WTC11 (cell line): ENCODE measurements at regions not wholly inside any gene's neighbourhood (a gene's known extent, or its start where the extent isn't known, plus 50 kb on each side); places are given as distances from the start of the nearest gene placed in this dataset.

ENCODE experiments used
- ATAC-seq: fragments of 200-7000 bp; cut with Tn5 transposase; 2 replicates; pipeline ENCODE4 v1.10.0; 2021; ENCODE audit warnings: mild to moderate bottlenecking, moderate library complexity
- CTCF ChIA-PET: fragments of 300-600 bp; sonication (Branson Sonifier 250); formaldehyde crosslinking; loops from one replicate; lab custom pipeline; 2021; ENCODE audit warnings: antibody characterized with exemption; lab: Charles Lee
- POLR2A ChIA-PET: fragments of 350-600 bp; sonication (Branson Sonifier 250); formaldehyde crosslinking; loops from one replicate; lab custom pipeline; 2021; ENCODE audit warnings: antibody characterized with exemption; lab: Charles Lee
- DNase-seq: peaks from one replicate; pipeline ENCODE4 v3.0.0; 2021; ENCODE audit warnings: low spot score
- H3K27ac Mint-ChIP-seq: 2 replicates; pipeline ENCODE4 v1.8.0; 2021; ENCODE audit warnings: mixed read lengths
- H3K27me3 Mint-ChIP-seq: 2 replicates; pipeline ENCODE4 v1.8.0; 2021; ENCODE audit warnings: low read depth, mild to moderate bottlenecking, moderate library complexity, mixed read lengths
- H3K36me3 Mint-ChIP-seq: 2 replicates; pipeline ENCODE4 v1.8.0; 2021; ENCODE audit warnings: mixed read lengths
- H3K4me1 Mint-ChIP-seq: 2 replicates; pipeline ENCODE4 v1.8.0; 2022; ENCODE audit warnings: mixed read lengths
- H3K4me3 Mint-ChIP-seq: 2 replicates; pipeline ENCODE4 v1.8.0; 2021; ENCODE audit warnings: mild to moderate bottlenecking, moderate library complexity, mixed read lengths
- H3K9me3 Mint-ChIP-seq: 2 replicates; pipeline ENCODE4 v1.8.0; 2021; ENCODE audit warnings: mixed read lengths
- ATF1 ChIP-seq: sonication (generic); formaldehyde crosslinking; IDR thresholded peaks from 2 replicates; pipeline ENCODE4 v1.8.1; 2023; ENCODE audit warnings: mild to moderate bottlenecking, moderate library complexity, missing genetic modification reagents
- ATF2 ChIP-seq: sonication (generic); formaldehyde crosslinking; IDR thresholded peaks from 2 replicates; pipeline ENCODE4 v1.8.1; 2022; ENCODE audit warnings: low read depth, missing genetic modification reagents, borderline replicate concordance
- CREB1 ChIP-seq: sonication (generic); formaldehyde crosslinking; IDR thresholded peaks from 2 replicates; pipeline ENCODE4 v1.8.0; 2023; ENCODE audit warnings: mild to moderate bottlenecking, missing genetic modification reagents
- EMX1 ChIP-seq: fragments of 250-450 bp; sonication (Bioruptor Pico); IDR thresholded peaks from 2 replicates; pipeline ENCODE4 v1.8.0; 2021; ENCODE audit warnings: mild to moderate bottlenecking
- ETV6 ChIP-seq: sonication (generic); formaldehyde crosslinking; IDR thresholded peaks from 2 replicates; pipeline ENCODE4 v1.8.1; 2022; ENCODE audit warnings: mild to moderate bottlenecking, missing genetic modification reagents
- FOXP1 ChIP-seq: sonication (generic); formaldehyde crosslinking; IDR thresholded peaks from 2 replicates; pipeline ENCODE4 v1.8.0; 2022; ENCODE audit warnings: missing genetic modification reagents, mild to moderate bottlenecking, moderate library complexity, borderline replicate concordance
- FOXP4 ChIP-seq: sonication (generic); formaldehyde crosslinking; IDR thresholded peaks from 2 replicates; pipeline ENCODE4 v1.8.0; 2022; ENCODE audit warnings: mild to moderate bottlenecking, missing genetic modification reagents
- GTF2I ChIP-seq: fragments of 250-450 bp; sonication (Bioruptor Pico); conservative IDR thresholded peaks from 2 replicates; pipeline ENCODE4 v1.4.0; 2021; ENCODE audit warnings: mild to moderate bottlenecking
- JAZF1 ChIP-seq: fragments of 250-450 bp; sonication (Bioruptor Pico); IDR thresholded peaks from 2 replicates; pipeline ENCODE4 v1.9.0; 2021; ENCODE audit warnings: moderate library complexity, mild to moderate bottlenecking, inconsistent platforms
- MLX ChIP-seq: sonication (generic); formaldehyde crosslinking; IDR thresholded peaks from 2 replicates; pipeline ENCODE4 v1.8.1; 2023; ENCODE audit warnings: mild to moderate bottlenecking, missing genetic modification reagents, moderate library complexity
- MYBL2 ChIP-seq: sonication (generic); formaldehyde crosslinking; IDR thresholded peaks from 2 replicates; pipeline ENCODE4 v1.8.1; 2023; ENCODE audit warnings: mild to moderate bottlenecking, moderate library complexity, missing genetic modification reagents
- NFE2L1 ChIP-seq: sonication (generic); formaldehyde crosslinking; IDR thresholded peaks from 2 replicates; pipeline ENCODE4 v1.8.1; 2023; ENCODE audit warnings: missing genetic modification reagents
- OVOL2 ChIP-seq: fragments of 250-450 bp; sonication (Bioruptor Pico); IDR thresholded peaks from 2 replicates; pipeline ENCODE4 v1.9.0; 2021; ENCODE audit warnings: mild to moderate bottlenecking, borderline replicate concordance
- PRRX2 ChIP-seq: fragments of 250-450 bp; sonication (Bioruptor Pico); IDR thresholded peaks from 2 replicates; pipeline ENCODE4 v1.8.0; 2021; ENCODE audit warnings: mild to moderate bottlenecking
- RELA ChIP-seq: sonication (generic); formaldehyde crosslinking; IDR thresholded peaks from 2 replicates; pipeline ENCODE4 v1.8.1; 2022; ENCODE audit warnings: missing genetic modification reagents, mild to moderate bottlenecking, borderline replicate concordance
- ZNF219 ChIP-seq: sonication (generic); formaldehyde crosslinking; IDR thresholded peaks from 2 replicates; pipeline ENCODE4 v1.8.0; 2023; ENCODE audit warnings: missing genetic modification reagents, mild to moderate bottlenecking, borderline replicate concordance
- ZNF512 ChIP-seq: sonication (generic); formaldehyde crosslinking; IDR thresholded peaks from 2 replicates; pipeline ENCODE4 v1.8.1; 2022; ENCODE audit warnings: missing genetic modification reagents, borderline replicate concordance

- POLR2A ChIA-PET, result interaction anchor here (0.9 kb wide), 1 partner anchor 1859 kb away, joined by 5 read pairs; no protein-coding TSS in a partner anchor
- H3K36me3 Mint-ChIP-seq, result no peaks in the 10 kb centered on the region; the same call in 1 of the 2 replicates
- H3K27me3 Mint-ChIP-seq, result no peaks in the 10 kb centered on the region
- ATAC-seq (no peak), DNase-seq (no peak)
- CTCF ChIA-PET, result interaction anchor here (1.2 kb wide), 1 partner anchor 13 kb away, joined by 3 read pairs; no protein-coding TSS in a partner anchor
- TF ChIP-seq ATF2 (CRISPR knock-in tag) (no peak), ZNF219 (CRISPR knock-in tag) (no peak), GTF2I (CRISPR knock-in tag) (no peak), FOXP1 (CRISPR knock-in tag) (no peak), JAZF1 (CRISPR knock-in tag) (no peak), MYBL2 (CRISPR knock-in tag) (no peak)
- peaks cover 10% of the 10 kb centered on the region for H3K9me3 Mint-ChIP-seq
- H3K4me1 Mint-ChIP-seq, result 0 out of 2 replicates have a peak, but pooled peaks cover 2% of the 10 kb centered on the region
- no peak overlapping the region for H3K27ac Mint-ChIP-seq
- H3K4me3 Mint-ChIP-seq, result no peak overlapping the region
Measured at GRCh38 chr20:40958598-40958997, 70.0 kb upstream of the TOP1 start.

GRCh38 chr20:40959325-40960092, 69.1 kb upstream of the TOP1 start:
- POLR2A ChIA-PET, result interaction anchor here (0.9 kb wide), 1 partner anchor 1860 kb away, joined by 5 read pairs; no protein-coding TSS in a partner anchor
- ATAC-seq (no peak), DNase-seq (no peak)
- no peaks in the 10 kb centered on the region for H3K27me3 Mint-ChIP-seq
- H3K36me3 Mint-ChIP-seq, result no peaks in the 10 kb centered on the region
- peaks cover 1% of the 10 kb centered on the region for H3K9me3 Mint-ChIP-seq
- no peak overlapping the region for H3K4me3 Mint-ChIP-seq
- H3K4me1 Mint-ChIP-seq, result 0 out of 2 replicates have a peak, but pooled peaks cover 2% of the 10 kb centered on the region
- no peak for TF ChIP-seq GTF2I (CRISPR knock-in tag)
- TF ChIP-seq FOXP1 (CRISPR knock-in tag), result no peak
- TF ChIP-seq PRRX2, result no peak
- TF ChIP-seq RELA (CRISPR knock-in tag), result no peak
- TF ChIP-seq FOXP4, result no peak
- TF ChIP-seq NFE2L1 (CRISPR knock-in tag), result no peak
- no peak for TF ChIP-seq MLX (CRISPR knock-in tag)
- TF ChIP-seq ZNF512, result no peak
- no peak for TF ChIP-seq EMX1 (CRISPR knock-in tag)
- no peak for TF ChIP-seq CREB1
- TF ChIP-seq OVOL2 (CRISPR knock-in tag), result no peak
- TF ChIP-seq ETV6 (CRISPR knock-in tag), result no peak
- no peak for TF ChIP-seq ATF1 (CRISPR knock-in tag)
- TF ChIP-seq, all 79 proteins: peak for 0
- CTCF ChIA-PET, result no interaction called here
- no peak overlapping the region for H3K27ac Mint-ChIP-seq
